ENCODE measurements at regions not wholly inside any gene's neighbourhood (a gene's known extent, or its start where the extent isn't known, plus 50 kb on each side); places are given as distances from the start of the nearest gene placed in this dataset.

DNA sequence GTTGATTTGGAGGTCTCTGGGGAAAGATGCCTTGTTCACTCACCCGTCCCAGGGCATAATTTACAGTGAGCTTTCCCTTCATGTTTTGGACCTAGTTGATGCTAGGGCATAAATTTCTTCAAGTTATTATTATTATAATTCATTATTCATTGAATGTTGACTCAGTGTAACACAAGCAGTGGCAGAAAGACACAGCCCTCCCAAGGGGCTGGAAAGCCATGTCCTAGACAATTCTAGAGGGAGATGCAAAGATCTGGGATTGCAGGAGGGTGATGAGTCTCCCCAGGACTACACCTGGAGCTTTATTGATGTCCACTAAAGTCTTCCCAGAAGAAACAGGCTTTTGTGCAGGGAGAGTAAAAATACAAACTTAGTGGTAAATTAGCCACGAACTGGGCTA lies 322.0 kb upstream of the MOCS1 start:
- Mint-ChIP-seq H3K27me3 (ENCODE audit: low read depth) (peaks cover 10% of the 10 kb centered on the region), H3K9me3 (ENCODE audit: insufficient read depth) (no peaks in the 10 kb centered on the region), H3K36me3 (ENCODE audit: low read depth) (no peaks in the 10 kb centered on the region), H3K4me3 (no peak overlapping the region), H3K4me1 (ENCODE audit: low read depth) (no peaks in the 10 kb centered on the region), H3K27ac (no peak overlapping the region)
- no peak for ATAC-seq
- CTCF ChIA-PET = no interaction called here
- POLR2A ChIA-PET = no interaction called here
- DNase-seq = no peak

DNA sequence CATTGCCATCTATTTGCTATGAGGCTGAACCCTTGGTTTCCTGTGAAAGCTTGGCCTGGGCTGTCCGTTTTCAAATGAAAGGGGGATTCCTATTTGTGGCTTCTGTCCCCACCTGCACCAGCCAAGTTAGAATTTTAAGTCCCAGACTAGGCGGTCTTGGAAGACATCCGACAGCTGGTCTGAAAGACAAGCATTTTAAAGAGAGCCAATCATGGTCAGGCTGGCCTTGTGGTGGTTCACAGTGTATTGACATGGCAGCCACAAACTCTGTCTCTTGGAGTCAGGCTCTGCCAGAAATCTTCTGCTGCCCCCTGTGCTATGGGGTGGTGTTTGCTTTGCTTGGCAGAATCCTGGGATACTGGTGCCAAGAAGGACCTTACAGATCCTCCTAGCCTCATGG lies 319.2 kb upstream of the MOCS1 start:
- ATAC-seq (no peak), DNase-seq (no peak)
- POLR2A ChIA-PET = no interaction called here
- CTCF ChIA-PET = no interaction called here
- Mint-ChIP-seq H3K9me3 (ENCODE audit: insufficient read depth) (no peaks in the 10 kb centered on the region), H3K27me3 (ENCODE audit: low read depth) (peaks cover 13% of the 10 kb centered on the region), H3K27ac (no peak overlapping the region), H3K36me3 (ENCODE audit: low read depth) (no peaks in the 10 kb centered on the region), H3K4me3 (no peak overlapping the region), H3K4me1 (ENCODE audit: low read depth) (no peaks in the 10 kb centered on the region)

DNA sequence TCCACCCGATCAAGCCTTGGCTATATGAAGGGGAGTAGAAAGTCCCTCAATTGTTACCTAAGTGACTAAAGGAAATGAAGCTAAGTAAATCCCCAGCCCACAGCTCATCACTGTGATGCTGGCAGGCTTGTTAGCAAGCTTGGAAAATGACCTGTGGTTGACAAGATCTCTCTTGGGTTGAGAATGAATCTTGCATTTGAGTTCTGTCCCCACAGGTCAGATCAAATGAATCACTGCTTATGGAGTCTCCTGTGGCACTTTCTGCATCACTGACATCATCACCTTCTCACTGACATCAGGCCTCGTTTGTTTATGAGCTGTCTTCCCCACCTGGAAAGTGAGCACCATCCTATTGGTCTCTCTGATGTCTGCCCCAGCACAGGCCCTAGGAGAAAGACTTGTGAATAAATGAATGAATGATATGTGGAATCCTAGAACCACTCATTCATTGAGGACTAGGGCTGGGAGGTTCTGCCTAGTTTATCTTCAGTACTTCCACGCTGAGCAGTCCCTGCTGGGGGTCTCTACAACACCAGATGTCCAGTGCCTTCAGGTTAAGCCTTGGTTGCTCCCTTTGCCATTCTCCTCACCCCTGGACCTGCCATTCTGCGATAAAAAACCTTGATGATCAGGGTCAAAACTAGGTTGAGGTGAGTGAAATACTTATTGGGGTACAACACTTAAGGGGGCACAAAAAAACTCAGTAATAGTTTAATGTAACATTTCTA lies 318.4 kb upstream of the MOCS1 start:
- ATAC-seq (no peak), DNase-seq (no peak)
- no peak overlapping the region for H3K4me3 Mint-ChIP-seq
- CTCF ChIA-PET = no interaction called here
- POLR2A ChIA-PET = no interaction called here
- H3K9me3 Mint-ChIP-seq (ENCODE audit: insufficient read depth) = no peaks in the 10 kb centered on the region
- H3K36me3 Mint-ChIP-seq (ENCODE audit: low read depth) = no peaks in the 10 kb centered on the region
- H3K27me3 Mint-ChIP-seq (ENCODE audit: low read depth) = peaks cover 15% of the 10 kb centered on the region
- H3K4me1 Mint-ChIP-seq (ENCODE audit: low read depth) = no peaks in the 10 kb centered on the region
- no peak overlapping the region for H3K27ac Mint-ChIP-seq

DNA sequence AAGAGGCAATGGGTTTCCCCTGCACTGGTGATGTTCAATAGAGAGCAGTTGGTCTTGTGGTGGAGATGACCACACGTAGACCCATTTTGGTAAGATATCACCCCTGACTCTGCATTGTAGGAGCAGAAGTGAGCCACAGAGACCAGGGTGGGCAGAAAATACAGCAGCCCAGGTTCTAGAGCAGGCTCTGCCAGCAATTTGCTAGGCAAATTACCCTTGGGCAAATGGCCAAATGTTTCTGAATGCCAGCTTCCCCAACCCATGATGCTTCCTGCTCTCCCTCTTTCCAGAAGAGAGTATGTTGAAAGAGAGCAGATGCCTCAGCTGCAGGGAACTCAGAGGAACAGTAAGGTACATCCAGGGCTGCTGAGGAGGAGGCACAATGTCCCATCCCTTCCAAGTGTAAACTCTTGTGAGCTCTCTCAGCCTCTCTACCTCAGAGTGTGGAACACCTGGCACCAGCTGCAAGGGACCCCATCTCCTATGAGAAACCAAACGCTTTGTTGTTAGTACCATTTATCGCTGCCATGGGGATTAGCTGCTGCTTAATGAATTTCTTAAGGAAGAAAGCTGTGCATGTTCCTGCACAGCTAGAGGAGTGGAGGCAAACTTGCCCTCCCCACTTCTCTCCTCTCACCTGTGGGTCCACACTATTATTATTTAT lies 317.5 kb upstream of the MOCS1 start:
- no peaks in the 10 kb centered on the region for H3K36me3 Mint-ChIP-seq (ENCODE audit: low read depth)
- H3K9me3 Mint-ChIP-seq (ENCODE audit: insufficient read depth) = no peaks in the 10 kb centered on the region
- POLR2A ChIA-PET = no interaction called here
- CTCF ChIA-PET = no interaction called here
- ATAC-seq = no peak
- no peak for DNase-seq
- H3K27me3 Mint-ChIP-seq (ENCODE audit: low read depth) = peaks cover 15% of the 10 kb centered on the region
- H3K4me1 Mint-ChIP-seq (ENCODE audit: low read depth) = no peaks in the 10 kb centered on the region
- no peak overlapping the region for H3K27ac Mint-ChIP-seq
- no peak overlapping the region for H3K4me3 Mint-ChIP-seq

DNA sequence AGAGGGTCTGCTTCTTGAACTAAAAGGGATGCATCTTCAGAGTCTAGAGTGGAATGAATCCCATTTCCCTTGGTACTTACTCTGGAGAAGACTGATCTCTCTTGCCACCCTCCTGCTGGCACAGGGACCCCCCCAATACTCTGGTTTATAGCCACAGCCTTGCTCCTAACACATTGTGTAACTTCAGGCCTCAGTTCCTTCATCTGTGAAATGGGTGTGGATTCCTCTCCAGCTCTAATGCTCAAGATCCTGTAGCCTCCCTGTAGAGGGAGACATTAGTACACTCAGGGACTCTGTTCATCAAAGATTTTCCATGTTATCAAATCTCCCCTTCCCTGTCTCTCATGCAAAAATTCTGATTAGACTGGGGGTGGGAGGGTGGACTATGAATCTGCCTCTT lies 315.7 kb upstream of the MOCS1 start:
- no peaks in the 10 kb centered on the region for H3K9me3 Mint-ChIP-seq (ENCODE audit: insufficient read depth)
- H3K4me1 Mint-ChIP-seq (ENCODE audit: low read depth) = no peaks in the 10 kb centered on the region
- ChIA-PET CTCF (no interaction called here), POLR2A (no interaction called here)
- ATAC-seq = no peak
- no peaks in the 10 kb centered on the region for H3K36me3 Mint-ChIP-seq (ENCODE audit: low read depth)
- no peak overlapping the region for H3K4me3 Mint-ChIP-seq
- peaks cover 12% of the 10 kb centered on the region for H3K27me3 Mint-ChIP-seq (ENCODE audit: low read depth)
- H3K27ac Mint-ChIP-seq = no peak overlapping the region
- no peak for DNase-seq

DNA sequence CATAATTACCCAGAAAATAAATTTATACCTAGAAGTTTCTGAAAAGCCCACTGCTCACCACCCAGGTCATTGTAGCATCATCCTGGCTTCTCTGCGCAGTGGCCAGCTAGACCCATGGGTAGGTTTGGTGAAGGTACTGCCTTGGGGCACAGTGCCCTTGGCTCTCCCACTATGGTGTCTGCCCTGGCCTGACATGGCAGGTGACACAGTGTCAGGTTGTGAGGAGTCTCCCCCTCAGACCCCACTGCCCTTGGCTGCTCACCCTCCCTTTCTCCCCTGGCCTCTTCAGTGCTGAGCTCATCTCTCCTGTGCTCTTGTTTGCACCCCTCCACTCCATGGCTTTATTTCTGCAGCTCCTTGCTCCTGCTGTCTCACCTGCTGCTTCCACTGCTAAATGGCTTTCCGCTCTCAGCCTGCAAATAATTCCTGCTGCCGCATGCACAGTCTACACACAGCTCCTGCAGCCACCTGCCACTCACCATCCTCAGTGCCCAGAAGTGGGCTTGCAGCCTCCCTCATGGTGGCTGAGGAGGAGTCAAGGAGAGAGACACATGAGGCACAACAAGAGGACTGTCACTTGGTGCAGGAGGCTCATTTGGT lies 313.4 kb upstream of the MOCS1 start:
- Mint-ChIP-seq H3K9me3 (ENCODE audit: insufficient read depth) (no peaks in the 10 kb centered on the region), H3K4me1 (ENCODE audit: low read depth) (no peaks in the 10 kb centered on the region), H3K36me3 (ENCODE audit: low read depth) (no peaks in the 10 kb centered on the region), H3K4me3 (no peak overlapping the region), H3K27me3 (ENCODE audit: low read depth) (peaks cover 8% of the 10 kb centered on the region), H3K27ac (no peak overlapping the region)
- ChIA-PET CTCF (no interaction called here), POLR2A (no interaction called here)
- ATAC-seq (no peak), DNase-seq (no peak)

DNA sequence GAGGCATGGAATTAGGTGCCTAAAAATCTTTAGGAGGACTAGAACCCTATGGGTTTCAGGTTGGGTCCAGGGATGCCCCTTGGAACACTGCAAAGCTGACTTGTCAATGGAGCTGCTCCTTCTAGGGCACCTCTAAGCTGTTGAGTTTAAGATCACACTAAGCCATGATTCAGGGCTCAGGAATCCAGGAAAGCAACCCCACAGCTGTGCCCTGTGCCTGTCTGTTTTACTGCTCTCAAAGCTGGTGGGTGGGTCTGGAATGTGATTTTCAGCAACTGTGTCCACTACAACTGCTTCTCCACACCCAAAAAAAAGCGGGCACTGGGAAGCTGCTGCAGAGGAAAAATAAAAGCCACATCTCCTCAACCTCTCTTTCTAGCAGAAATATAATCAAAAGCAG lies 310.4 kb upstream of the MOCS1 start:
- no peak overlapping the region for H3K27ac Mint-ChIP-seq
- H3K36me3 Mint-ChIP-seq (ENCODE audit: low read depth) = no peaks in the 10 kb centered on the region
- peaks cover 10% of the 10 kb centered on the region for H3K27me3 Mint-ChIP-seq (ENCODE audit: low read depth)
- H3K4me1 Mint-ChIP-seq (ENCODE audit: low read depth) = no peaks in the 10 kb centered on the region
- DNase-seq = no peak
- CTCF ChIA-PET = interaction anchor here (1.6 kb wide), 1 partner anchor 26 kb away, joined by 4 read pairs; no protein-coding TSS in a partner anchor
- H3K4me3 Mint-ChIP-seq = no peak overlapping the region
- POLR2A ChIA-PET = no interaction called here
- no peaks in the 10 kb centered on the region for H3K9me3 Mint-ChIP-seq (ENCODE audit: insufficient read depth)
- ATAC-seq = no peak

DNA sequence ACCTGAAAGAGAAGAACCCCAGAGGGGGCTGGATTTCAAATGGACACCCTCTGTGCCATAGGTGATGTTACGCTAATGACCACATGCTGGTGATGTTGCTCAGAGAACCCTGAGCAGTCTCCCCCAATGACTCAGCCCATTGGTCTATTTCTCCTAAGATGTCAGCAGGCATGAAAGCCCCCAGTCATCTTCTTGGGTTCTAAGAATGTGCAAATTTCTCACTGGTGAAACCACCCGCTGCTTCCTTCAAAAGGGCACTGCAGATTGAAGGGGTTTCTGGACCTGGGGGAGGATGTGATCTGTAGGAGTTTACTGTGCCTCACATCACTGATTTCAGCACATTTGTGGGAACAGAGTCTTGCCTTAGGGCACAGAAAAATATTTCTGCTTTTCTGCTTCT lies 298.4 kb upstream of the MOCS1 start:
- ATAC-seq (no peak), DNase-seq (no peak)
- Mint-ChIP-seq H3K27ac (no peak overlapping the region), H3K36me3 (ENCODE audit: low read depth) (no peaks in the 10 kb centered on the region), H3K4me3 (no peak overlapping the region), H3K9me3 (ENCODE audit: insufficient read depth) (peaks cover under 1% of the 10 kb centered on the region), H3K27me3 (ENCODE audit: low read depth) (peaks cover 6% of the 10 kb centered on the region), H3K4me1 (ENCODE audit: low read depth) (no peaks in the 10 kb centered on the region)
- POLR2A ChIA-PET = interaction anchor here (0.7 kb wide), 1 partner anchor 49 kb away, joined by 3 read pairs; no protein-coding TSS in a partner anchor
- CTCF ChIA-PET = no interaction called here

DNA sequence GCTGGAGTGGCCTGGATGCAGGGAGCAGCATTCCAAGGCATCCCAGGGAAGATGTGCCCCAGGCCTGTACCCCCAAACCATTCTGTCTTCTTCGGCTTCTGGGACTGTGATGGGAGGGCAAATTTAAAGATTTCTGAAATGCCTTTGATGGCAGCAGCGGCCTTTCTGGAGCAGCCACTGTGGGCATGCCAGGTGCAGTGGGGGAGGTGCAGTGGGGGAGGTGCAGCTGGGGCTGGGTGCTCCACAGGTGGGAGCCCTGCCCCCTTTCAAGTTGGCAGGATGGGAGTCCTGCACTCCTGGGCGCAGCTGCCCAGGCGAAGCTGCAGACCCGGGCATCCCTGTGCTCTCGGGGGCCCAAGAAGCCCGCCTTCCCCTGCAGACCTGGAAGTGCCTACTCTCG lies 293.5 kb upstream of the MOCS1 start:
- Mint-ChIP-seq H3K9me3 (ENCODE audit: insufficient read depth) (no peaks in the 10 kb centered on the region), H3K4me1 (ENCODE audit: low read depth) (no peaks in the 10 kb centered on the region), H3K27ac (no peak overlapping the region), H3K36me3 (ENCODE audit: low read depth) (no peaks in the 10 kb centered on the region), H3K4me3 (no peak overlapping the region), H3K27me3 (ENCODE audit: low read depth) (peaks cover 8% of the 10 kb centered on the region)
- no peak for ATAC-seq
- POLR2A ChIA-PET = no interaction called here
- DNase-seq = no peak
- CTCF ChIA-PET = no interaction called here

DNA sequence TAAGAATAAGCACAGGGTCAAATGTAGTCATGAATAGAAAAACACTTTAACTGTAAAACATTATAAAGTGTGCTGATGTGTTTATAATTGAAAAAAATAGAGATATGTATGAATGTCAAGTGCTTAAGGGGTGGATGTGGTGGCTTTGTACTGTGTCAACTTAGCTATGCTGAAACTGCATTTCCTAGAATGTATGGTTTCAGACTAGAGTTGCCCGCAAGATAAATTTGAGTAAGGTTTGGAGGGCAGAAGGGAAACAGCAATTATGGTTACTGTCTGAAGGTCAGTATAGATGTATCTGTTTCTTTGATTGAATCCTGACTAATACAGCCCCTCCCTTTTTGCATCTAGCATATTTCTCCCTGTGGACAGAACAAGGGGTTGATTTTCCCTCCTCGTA lies 288.1 kb upstream of the MOCS1 start:
- Mint-ChIP-seq H3K4me1 (ENCODE audit: low read depth) (no peaks in the 10 kb centered on the region), H3K36me3 (ENCODE audit: low read depth) (no peaks in the 10 kb centered on the region), H3K27ac (no peak overlapping the region), H3K9me3 (ENCODE audit: insufficient read depth) (no peaks in the 10 kb centered on the region), H3K4me3 (no peak overlapping the region), H3K27me3 (ENCODE audit: low read depth) (peaks cover 2% of the 10 kb centered on the region)
- ATAC-seq (no peak), DNase-seq (no peak)
- ChIA-PET POLR2A (no interaction called here), CTCF (no interaction called here)

DNA sequence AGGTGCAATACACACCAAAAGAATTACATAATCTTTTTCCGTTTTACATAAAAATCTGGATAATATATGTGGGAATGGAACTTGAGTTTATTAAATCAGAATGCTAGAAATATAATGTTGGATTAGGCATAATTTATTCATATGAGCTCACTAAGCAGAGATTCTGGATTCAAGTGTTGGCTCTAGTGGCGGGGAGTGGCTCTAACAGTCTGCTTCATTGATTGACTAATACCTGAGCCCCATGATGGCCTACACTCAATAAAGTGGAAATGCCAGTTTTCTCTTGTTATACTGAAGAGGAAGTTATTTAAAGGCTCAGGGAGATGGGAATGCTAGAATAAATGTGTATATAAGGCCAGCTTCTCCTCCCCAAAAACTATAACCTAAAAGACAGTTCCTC lies 285.5 kb upstream of the MOCS1 start:
- DNase-seq (no peak), ATAC-seq (no peak)
- CTCF ChIA-PET = no interaction called here
- Mint-ChIP-seq H3K36me3 (ENCODE audit: low read depth) (no peaks in the 10 kb centered on the region), H3K27ac (no peak overlapping the region), H3K4me3 (no peak overlapping the region), H3K9me3 (ENCODE audit: insufficient read depth) (no peaks in the 10 kb centered on the region), H3K4me1 (ENCODE audit: low read depth) (no peaks in the 10 kb centered on the region), H3K27me3 (ENCODE audit: low read depth) (no peaks in the 10 kb centered on the region)
- POLR2A ChIA-PET = no interaction called here

DNA sequence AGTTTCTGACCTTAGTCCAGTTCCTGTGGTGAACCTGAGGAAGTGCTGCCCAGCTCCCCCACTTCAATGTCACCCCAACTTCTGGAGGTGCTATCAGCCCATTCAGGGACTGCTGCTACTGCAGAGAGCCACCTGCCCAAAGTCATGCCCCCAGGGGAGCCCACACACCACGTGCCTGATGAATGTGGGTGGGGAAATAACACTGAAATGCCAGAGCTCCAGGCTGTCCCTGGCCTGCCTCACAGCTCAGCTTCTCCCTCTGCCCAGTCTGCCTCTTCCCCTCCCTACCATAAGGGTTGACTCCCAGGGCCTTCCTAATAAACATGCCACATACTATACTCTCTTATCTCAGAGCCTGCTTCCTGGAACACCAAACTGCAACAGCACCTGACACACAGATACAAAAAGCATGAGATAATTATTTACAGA lies 276.4 kb upstream of the MOCS1 start:
- Mint-ChIP-seq H3K36me3 (ENCODE audit: low read depth) (no peaks in the 10 kb centered on the region), H3K27ac (no peak overlapping the region), H3K4me1 (ENCODE audit: low read depth) (no peaks in the 10 kb centered on the region), H3K9me3 (ENCODE audit: insufficient read depth) (no peaks in the 10 kb centered on the region), H3K27me3 (ENCODE audit: low read depth) (peaks cover 7% of the 10 kb centered on the region), H3K4me3 (no peak overlapping the region)
- no peak for DNase-seq
- ChIA-PET POLR2A (no interaction called here), CTCF (no interaction called here)
- ATAC-seq = no peak
